Pancreas (tissue), 10 donors: ENCODE measurements at regions not wholly inside any gene's neighbourhood (a gene's known extent, or its start where the extent isn't known, plus 50 kb on each side); places are given as distances from the start of the nearest gene placed in this dataset.
"Not testable (repeated sequence)": the region's sequence is repeated elsewhere in the genome, so short reads cannot be mapped to it uniquely, and the experiment has no call there.

ENCODE experiments used
- ATAC-seq, 4 donors: fragments of 200-7000 bp; cut with Tn5 transposase; one replicate each; pipeline versions ENCODE4 v1.8.0 to v1.9.1; 2020; ENCODE audit warnings: mild to moderate bottlenecking in 4 of 4, moderate library complexity in 4 of 4
- DNase-seq, 6 donors: peaks; one replicate each; pipeline ENCODE4 v3.0.0-alpha.2; 2020
- FAIRE-seq: peaks from 2 replicates; lab custom pipeline; 2012; peaks lifted over from hg19 to GRCh38; lab: Jason Lieb, UNC
- H3K27ac ChIP-seq, 4 donors: fragments of 200-600 bp; sonication (generic); 1 replicate in 3 of 4; 2 replicates in 1 of 4; pipeline versions ENCODE4 v1.5.0 to v1.8.0; 2020
- H3K27me3 ChIP-seq, 4 donors: fragments of 200-600 bp; one replicate each; pipeline ENCODE4 v1.8.0; 2021
- H3K36me3 ChIP-seq, 3 donors: fragments of 200-600 bp; sonication (generic) in 1 of 3; one replicate each; pipeline versions ENCODE4 v1.5.0 to v1.8.0; 2020 to 2021
- H3K4me1 ChIP-seq, 3 donors: fragments of 200-600 bp; one replicate each; pipeline ENCODE4 v1.8.0; 2021
- H3K4me3 ChIP-seq, 4 donors: fragments of 200-600 bp; sonication (generic) in 2 of 4; one replicate each; pipeline versions ENCODE4 v1.5.0 to v1.8.0; 2020 to 2021
- H3K9me3 ChIP-seq, 4 donors: fragments of 200-600 bp; one replicate each; pipeline ENCODE4 v1.8.0; 2021
- WGBS, 2 donors: extraction: QIAGEN DNeasy Blood & Tissue Kit; methylation state at CpG; one replicate each; pipeline ENCODE4 v1.1.7; 2013; 5-methylcytosine and 5-hydroxymethylcytosine counted together
- intact Hi-C, 3 donors: fragments of 100-400 bp; cut with DNase I; formaldehyde crosslinking; loops; one replicate each; pipeline versions ENCODE4 v1.11.1 to v1.14.2; 2022
- TF ChIP-seq, protein P1 (sequence below), 4 donors: fragments of 200-600 bp; sonication (generic) in 3 of 4; IDR thresholded peaks; one replicate each; pipeline versions ENCODE4 v1.5.0 to v1.8.0; 2021; ENCODE audit warnings: antibody characterized with exemption in 4 of 4
- donor health status: healthy with polysubstance abuse.
- donor health status: DM: no; HTN: no; CAD: no; lungs with moderate emphysema.
- donor health status: DM: no; HTN: no; CAD: no.
- donor health status: control.
- donor health status: control.
- donor health status: Bipolar disorder and iron deficiency.
- donor health status: DM: yes; HTN: yes; CAD: no.
- donor health status: DM: no; HTN: no; CAD: no.
- donor health status: DM: no; HTN: no; CAD: no.
- donor health status: DM: yes; HTN: yes; CAD: no.

DNA sequence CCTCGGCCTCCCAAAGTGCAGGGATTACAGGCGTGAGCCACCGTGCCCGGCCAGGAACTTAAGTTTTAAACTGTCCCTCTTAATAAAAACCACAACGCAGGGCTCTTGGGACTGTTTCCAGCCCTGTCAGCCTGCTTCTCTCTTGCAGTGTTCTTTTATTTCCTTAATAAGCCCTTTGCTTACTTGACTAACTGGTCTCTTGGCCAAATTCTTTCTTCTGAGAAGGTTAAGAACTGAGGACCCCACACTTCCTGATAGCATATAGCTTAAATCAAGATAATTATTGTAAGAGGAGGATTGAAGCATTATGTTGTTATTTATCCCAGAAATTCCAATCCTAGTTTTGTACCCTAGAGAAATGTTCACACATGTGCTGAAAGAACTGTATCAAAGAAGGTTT, 128.2 kb upstream of the UXS1 start:
- no peak overlapping the region for H3K27ac ChIP-seq

DNA sequence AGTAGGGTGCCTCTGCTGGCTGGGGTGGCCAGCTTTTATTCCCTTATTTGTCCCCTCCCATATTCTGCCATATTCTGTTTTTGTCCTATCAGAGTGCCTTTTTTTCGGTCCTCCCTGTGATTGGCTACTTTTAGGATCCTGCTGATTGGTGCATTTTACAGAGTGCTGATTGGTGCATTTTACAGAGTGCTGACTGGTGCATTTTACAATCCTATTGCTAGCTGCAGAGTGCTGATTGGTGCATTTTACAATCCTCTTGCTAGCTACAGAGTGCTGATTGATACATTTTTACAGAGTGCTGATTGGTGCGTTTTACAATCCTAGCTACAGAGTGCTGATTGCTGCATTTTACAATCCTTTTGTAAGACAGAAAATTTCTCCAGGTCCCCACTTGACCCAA, 126.3 kb upstream of the UXS1 start:
- H3K4me1 ChIP-seq, H3K27ac ChIP-seq, H3K27me3 ChIP-seq, intact Hi-C loops, H3K36me3 ChIP-seq, H3K4me3 ChIP-seq, H3K9me3 ChIP-seq, FAIRE-seq, DNase-seq, ATAC-seq: not testable (repeated sequence)
- WGBS, 2 donors, result 78 to 89% methylated on average over 2 of the region's 2 CpGs

More for the DNA sequence above, 128.2 kb upstream of the UXS1 start:
- ATAC-seq, result no peak
- TF ChIP-seq, protein P1, sequence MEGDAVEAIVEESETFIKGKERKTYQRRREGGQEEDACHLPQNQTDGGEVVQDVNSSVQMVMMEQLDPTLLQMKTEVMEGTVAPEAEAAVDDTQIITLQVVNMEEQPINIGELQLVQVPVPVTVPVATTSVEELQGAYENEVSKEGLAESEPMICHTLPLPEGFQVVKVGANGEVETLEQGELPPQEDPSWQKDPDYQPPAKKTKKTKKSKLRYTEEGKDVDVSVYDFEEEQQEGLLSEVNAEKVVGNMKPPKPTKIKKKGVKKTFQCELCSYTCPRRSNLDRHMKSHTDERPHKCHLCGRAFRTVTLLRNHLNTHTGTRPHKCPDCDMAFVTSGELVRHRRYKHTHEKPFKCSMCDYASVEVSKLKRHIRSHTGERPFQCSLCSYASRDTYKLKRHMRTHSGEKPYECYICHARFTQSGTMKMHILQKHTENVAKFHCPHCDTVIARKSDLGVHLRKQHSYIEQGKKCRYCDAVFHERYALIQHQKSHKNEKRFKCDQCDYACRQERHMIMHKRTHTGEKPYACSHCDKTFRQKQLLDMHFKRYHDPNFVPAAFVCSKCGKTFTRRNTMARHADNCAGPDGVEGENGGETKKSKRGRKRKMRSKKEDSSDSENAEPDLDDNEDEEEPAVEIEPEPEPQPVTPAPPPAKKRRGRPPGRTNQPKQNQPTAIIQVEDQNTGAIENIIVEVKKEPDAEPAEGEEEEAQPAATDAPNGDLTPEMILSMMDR (IDR thresholded peaks at IDR 0.05), result no peak
- FAIRE-seq, result no peak
- no peak overlapping the region for H3K4me3 ChIP-seq
- WGBS, 2 donors, result 71 to 73% methylated on average over 5 of the region's 5 CpGs
- H3K27me3 ChIP-seq, result no peaks in the 10 kb centered on the region
- no peaks in the 10 kb centered on the region for H3K9me3 ChIP-seq
- no peaks in the 10 kb centered on the region for H3K4me1 ChIP-seq
- intact Hi-C loops, result no loop called here
- DNase-seq, result no peak
- H3K36me3 ChIP-seq, result no peaks in the 10 kb centered on the region

GRCh38 chr2:106316915-106317314, 122.8 kb upstream of the UXS1 start:
- no peaks in the 10 kb centered on the region for H3K27me3 ChIP-seq
- WGBS, 2 donors, result 81 to 86% methylated on average over 2 of the region's 2 CpGs
- H3K9me3 ChIP-seq, result no peaks in the 10 kb centered on the region
- TF ChIP-seq, protein P1 (IDR thresholded peaks at IDR 0.05), result no peak
- FAIRE-seq, result no peak
- no peak for ATAC-seq
- intact Hi-C loops, result no loop called here
- H3K4me3 ChIP-seq, result no peak overlapping the region
- H3K4me1 ChIP-seq, result no peaks in the 10 kb centered on the region
- H3K27ac ChIP-seq, result no peak overlapping the region
- DNase-seq, result no peak
- H3K36me3 ChIP-seq, result no peaks in the 10 kb centered on the region

GRCh38 chr2:106314444-106314843, 120.3 kb upstream of the UXS1 start:
- ATAC-seq (no peak), DNase-seq (no peak), FAIRE-seq (no peak)
- no peak overlapping the region for H3K27ac ChIP-seq
- WGBS, 2 donors, result 70 to 82% methylated on average over 3 of the region's 3 CpGs
- intact Hi-C loops, result no loop called here
- no peaks in the 10 kb centered on the region for H3K27me3 ChIP-seq
- no peak overlapping the region for H3K4me3 ChIP-seq
- H3K36me3 ChIP-seq, result no peaks in the 10 kb centered on the region
- TF ChIP-seq, protein P1 (IDR thresholded peaks at IDR 0.05), result no peak
- no peaks in the 10 kb centered on the region for H3K4me1 ChIP-seq
- no peaks in the 10 kb centered on the region for H3K9me3 ChIP-seq

GRCh38 chr2:106311041-106311370, 116.9 kb upstream of the UXS1 start:
- Histone ChIP-seq H3K27me3 (no peaks in the 10 kb centered on the region), H3K27ac (no peak overlapping the region), H3K4me3 (no peak overlapping the region), H3K9me3 (no peaks in the 10 kb centered on the region), H3K36me3 (no peaks in the 10 kb centered on the region), H3K4me1 (no peaks in the 10 kb centered on the region)
- 77 to 79% methylated on average over 5 of the region's 5 CpGs for WGBS, 2 donors
- ATAC-seq (no peak), DNase-seq (no peak), FAIRE-seq (no peak)
- intact Hi-C loops, result no loop called here
- TF ChIP-seq, protein P1 (IDR thresholded peaks at IDR 0.05), result no peak

GRCh38 chr2:106307860-106308259, 113.8 kb upstream of the UXS1 start:
- Histone ChIP-seq H3K4me3 (no peak overlapping the region), H3K36me3 (no peaks in the 10 kb centered on the region), H3K27ac (no peak overlapping the region), H3K4me1 (no peaks in the 10 kb centered on the region), H3K9me3 (no peaks in the 10 kb centered on the region), H3K27me3 (no peaks in the 10 kb centered on the region)
- TF ChIP-seq, protein P1 (IDR thresholded peaks at IDR 0.05), result no peak
- WGBS, 2 donors, result 74 to 84% methylated on average over 1 of the region's 1 CpG
- intact Hi-C loops, result no loop called here
- FAIRE-seq (no peak), ATAC-seq (no peak), DNase-seq (no peak)
